HG02870 (cell line): ENCODE measurements at regions not wholly inside any gene's neighbourhood (a gene's known extent, or its start where the extent isn't known, plus 50 kb on each side); places are given as distances from the start of the nearest gene placed in this dataset.

Source experiments
- ATAC-seq: cut with Tn5 transposase; IDR thresholded peaks from one replicate; pipeline ENCODE4 v1.9.1; 2021; ENCODE audit warnings: mild to moderate bottlenecking, moderate library complexity; ENCODE audit not compliant: unreplicated experiment

DNA sequence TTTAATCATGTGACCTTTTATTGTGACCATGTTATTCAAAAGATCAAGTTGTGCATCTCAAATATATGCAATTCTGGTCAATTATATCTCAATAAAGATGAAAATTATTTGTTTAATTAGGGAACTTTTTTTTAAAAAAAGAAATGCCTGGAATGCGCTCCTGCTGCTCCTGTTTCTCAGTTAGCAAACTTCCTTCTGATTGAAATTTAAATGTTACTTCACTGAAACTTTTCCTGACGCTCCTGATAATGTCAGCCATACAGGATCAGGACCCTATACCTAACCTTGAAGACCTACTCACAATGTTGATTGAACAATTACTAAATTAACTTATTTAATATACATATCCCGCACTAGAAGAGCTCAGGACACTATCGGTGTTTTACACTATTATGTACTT lies 190.4 kb downstream of the MACC1 start:
- ATAC-seq, result no peak

DNA sequence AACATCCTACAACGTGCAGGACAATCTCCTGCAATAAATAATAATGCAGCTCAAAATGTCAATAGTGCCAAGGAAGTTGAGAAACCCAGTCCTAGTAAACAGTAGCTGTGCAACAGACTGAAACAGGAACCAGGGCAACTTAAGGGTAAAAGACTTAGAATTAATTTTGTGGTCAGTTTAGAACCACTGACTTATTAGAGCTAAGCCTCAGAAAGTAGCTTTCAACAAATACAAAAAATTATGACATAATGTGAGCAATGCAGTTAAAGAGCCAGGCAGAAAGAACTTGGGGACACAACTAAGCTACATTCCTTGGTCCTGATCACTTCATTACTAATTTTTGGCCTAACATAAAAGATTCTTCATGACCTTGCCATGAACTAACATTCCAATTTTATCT lies 195.4 kb downstream of the MACC1 start:
- peak; percentile 63 for ATAC-seq

DNA sequence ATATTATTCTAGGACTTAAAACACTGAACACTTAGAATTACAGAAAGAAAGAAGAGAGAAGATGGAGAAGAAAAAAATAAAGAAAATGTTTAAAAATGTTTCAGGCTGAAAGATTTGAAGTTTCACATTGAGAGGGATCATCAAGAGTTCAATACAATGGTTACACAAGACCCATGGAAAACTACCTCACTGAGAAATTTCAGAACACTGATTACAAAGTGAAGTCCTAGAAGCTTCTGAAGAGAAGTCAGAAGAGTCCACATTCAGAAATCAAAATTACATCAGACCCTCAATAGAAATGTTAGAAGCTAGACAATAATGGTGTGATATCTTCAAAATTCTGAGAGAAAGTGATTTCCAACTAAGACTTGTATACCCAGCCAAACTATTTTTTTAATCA lies 196.1 kb downstream of the MACC1 start:
- no peak for ATAC-seq

DNA sequence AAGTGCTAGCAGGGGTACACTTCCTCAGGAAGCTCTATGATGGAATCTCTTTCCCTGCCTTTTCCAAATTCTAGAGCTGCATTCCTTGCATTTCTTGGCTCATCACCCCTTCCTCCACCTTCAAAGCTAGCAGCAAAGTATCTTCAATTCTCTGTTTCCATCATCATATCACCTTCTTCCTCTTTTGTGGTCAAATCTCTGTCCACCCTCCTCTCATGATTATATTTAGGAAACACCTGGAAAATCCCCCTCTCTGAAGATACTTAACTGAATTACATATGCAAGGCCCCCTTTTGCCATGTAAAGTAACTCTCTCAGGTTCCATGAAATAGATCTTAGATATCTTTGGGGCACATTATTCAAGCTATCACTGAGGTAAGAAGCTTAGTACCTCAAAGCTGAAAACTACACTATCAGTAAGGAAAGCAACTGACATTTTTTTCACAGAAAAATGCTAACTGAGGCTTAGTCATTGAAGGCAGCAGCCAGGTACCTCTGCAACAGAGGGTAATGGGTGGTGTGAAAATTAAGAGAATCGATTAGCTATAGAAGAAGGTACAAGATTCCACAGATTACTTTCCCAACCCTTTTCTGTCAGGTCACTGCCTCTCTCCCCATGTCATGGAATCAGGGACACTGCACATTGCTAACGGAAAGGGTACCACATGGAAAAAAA lies 197.3 kb downstream of the MACC1 start:
- peak; percentile 81 for ATAC-seq

DNA sequence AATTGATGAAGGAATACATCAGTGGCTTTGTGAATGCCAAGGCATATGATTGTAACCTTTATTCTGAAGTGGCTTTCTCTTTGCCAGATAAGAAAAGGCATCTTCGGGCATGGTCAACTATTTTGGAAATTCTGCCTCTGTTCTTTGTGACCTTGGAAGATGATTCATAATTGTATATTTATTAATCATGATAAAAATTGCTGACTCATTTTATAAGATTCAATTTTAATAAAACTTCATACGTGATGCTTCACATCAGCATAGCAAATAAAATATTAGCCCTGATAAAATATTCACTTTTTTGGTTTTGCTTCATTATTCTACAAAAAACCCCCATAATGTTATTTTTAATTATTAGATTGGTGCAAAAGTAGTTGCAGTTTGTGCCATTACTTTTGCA lies 200.5 kb downstream of the MACC1 start:
- no peak for ATAC-seq

DNA sequence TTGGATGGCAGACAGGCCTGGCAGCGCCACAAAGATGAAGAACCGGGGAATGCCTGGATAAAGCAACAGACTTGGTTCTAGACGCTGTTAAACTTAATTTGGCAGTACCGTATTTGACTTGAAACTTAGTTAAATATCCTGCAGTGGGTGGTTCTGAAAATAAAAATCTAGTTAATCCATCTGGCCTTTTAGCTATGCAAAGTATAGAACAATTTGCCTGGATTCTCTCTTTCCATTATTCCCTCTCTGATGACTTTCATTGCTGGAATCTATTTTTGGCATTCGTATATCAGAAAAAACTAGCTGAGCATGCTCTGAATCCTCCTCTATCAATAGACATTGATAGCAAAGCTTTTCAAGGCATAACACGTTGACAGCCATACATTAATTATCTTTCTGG lies 203.6 kb downstream of the MACC1 start:
- no peak for ATAC-seq

DNA sequence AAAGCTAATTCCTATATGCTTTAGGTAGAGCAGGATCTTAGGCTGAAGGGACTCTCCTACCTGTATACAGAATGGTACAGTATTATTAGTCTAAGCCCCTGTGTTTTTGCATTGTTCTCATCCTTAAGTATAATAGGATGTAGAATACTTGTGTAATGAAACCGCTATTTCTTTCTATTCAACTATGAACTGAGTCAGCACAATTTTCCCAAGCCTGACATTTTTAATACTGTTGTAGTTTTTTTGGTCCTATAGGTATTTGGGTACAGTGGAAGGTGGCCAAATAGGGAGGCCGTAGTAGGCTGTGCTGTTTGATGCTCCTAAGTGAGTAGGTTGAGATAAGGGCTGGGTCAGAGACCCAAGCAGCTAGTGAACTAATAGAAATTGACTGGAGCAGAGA lies 205.1 kb downstream of the MACC1 start:
- ATAC-seq, result no peak

DNA sequence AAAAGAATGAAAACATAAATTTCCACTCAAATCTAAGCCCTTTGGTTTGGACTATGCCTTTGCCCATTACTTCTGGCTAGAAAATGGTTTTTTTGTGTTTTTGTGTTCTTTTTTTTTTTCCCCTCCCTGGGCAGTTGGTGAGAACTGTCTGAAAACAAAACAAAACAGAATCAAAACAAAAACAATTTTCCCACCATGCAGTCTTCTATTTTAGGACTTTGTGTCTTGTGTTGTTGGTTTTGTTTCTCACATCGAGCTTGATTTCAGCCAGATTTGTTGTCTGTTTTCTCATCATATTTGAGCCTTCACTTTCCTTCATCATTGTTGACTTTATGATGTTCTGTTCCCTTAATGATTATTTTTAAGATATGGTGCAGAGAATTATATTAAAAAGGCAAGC lies 206.3 kb downstream of the MACC1 start:
- ATAC-seq, result no peak

DNA sequence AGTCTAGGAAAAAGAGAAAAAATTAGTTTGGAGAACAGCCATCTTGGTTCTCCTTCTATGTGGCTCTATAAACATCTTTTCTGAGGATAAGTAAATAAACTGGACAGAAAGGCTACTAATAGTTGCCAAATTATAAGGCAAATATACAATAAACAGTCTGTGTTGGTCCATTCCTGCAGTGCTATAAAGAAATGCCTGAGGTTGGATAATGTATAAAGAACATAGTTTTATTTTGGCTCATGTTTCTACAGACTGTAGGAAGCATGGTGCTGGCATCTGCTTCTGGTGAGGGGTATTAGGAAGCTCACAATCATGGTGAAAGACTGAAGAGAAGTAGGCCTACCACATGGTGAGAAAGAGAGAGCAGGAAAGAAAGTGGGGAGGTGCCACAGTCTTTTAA lies 209.7 kb downstream of the MACC1 start:
- ATAC-seq, result no peak

DNA sequence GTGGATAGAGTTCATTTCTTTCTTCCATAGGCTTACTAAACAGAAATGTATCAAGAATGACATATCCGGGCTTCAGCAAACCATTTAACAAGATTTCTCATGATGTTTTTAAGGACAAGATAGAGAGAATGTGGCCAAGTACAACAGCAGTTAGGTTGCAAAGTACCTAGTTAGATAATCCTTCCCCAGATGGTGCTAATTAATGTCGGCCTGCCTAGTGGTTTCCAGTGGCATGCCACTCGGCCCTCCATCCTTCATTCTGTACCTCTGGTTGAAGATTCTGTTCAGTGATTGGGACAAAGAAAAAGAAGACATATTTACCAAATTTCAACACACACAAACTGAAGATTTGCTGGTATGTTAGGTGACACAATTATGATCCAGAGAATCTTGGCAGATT lies 212.1 kb downstream of the MACC1 start:
- ATAC-seq, result no peak

DNA sequence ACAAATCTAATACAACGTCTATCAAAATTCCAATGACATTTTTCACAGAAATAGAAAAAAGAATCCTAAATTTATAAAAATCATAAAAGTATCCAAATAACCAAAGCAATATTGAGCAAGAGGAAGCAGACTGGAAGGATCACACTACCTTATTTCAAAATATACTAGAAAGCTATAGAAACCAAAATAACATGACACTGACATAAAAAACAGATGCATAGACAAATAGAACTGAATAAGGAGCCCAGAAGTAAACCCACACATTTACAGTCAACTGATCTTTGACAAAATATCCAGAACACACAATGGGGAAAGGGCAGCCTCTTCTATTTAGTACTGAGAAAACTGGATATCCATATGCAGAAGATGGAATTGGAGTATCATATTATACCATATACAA lies 217.5 kb downstream of the MACC1 start:
- ATAC-seq, result no peak

DNA sequence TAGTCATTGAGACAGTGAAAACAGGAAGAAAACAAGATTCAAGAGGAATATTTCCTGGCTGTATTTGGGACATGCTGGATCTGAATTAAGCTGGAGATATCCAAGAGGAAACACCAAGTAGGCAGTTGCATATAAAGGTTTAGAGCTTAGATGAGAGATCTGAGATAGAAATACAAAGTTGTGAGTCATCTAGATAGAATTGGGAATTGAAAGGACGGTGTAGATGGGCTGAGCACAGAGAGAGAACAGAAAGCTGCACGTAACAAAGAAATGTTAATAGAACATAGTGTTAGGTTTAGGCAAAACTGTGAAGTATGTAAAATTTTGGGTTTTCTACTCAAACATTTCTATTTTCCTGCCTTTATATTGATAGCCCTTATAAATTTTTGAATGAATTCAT lies 218.5 kb upstream of the TMEM196 start:
- no peak for ATAC-seq

DNA sequence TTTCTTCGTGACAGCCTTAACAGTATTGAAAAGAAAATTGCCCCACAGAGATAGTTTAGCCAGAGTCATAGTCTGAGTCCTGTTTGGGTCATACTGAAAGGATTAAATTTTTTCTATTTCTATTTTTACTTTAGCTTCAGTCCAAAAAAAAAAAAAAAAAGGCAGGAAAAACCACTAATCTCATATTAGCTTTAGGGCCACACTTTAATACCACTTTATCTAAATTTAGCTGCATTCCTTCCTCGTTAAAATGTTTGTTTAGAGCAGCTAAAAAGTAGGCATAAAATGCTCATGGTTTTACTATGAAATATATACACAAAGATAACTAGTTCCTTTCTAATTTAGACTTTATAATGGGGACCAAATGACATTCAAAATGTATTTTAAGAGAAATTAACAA lies 216.5 kb upstream of the TMEM196 start:
- no peak for ATAC-seq

DNA sequence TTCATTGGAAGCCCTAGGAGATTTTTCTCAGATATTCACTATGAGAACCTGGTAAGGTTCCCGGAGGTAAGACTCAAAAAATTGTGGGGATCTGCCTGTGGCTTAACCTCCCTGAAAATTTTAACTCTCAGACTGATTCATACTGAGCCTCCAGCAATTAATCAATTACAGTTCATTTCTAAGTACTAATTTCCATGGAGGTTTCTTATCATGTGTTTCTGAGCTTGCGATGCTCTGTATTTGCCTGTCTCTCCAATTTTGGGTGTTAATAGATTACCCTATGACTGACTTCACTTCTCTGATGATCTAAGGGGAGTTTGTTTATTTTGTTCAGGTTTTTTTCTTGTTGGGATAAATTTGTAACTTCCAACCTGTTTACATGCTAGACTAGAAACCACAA lies 215.4 kb upstream of the TMEM196 start:
- no peak for ATAC-seq

DNA sequence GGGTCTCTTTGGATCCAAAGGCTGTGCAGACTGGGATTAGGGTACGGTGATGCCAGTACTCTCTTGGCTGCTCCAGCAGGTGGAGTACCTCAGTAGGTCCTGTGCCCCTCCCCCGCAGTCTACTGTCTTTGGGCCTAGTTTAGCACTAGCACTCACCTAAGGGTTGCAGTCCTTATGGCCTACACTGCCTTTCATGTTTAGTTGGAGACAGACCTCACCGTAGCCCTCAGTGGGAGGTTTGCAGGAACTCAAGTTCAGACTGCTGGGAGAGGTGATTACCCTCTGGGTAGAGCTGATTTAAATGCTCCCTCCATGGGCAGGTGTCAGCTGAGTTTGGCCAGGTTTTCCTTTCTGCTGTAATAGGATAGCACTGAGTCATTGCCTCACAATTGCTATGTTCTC lies 210.8 kb upstream of the TMEM196 start:
- ATAC-seq, result peak; percentile 16

DNA sequence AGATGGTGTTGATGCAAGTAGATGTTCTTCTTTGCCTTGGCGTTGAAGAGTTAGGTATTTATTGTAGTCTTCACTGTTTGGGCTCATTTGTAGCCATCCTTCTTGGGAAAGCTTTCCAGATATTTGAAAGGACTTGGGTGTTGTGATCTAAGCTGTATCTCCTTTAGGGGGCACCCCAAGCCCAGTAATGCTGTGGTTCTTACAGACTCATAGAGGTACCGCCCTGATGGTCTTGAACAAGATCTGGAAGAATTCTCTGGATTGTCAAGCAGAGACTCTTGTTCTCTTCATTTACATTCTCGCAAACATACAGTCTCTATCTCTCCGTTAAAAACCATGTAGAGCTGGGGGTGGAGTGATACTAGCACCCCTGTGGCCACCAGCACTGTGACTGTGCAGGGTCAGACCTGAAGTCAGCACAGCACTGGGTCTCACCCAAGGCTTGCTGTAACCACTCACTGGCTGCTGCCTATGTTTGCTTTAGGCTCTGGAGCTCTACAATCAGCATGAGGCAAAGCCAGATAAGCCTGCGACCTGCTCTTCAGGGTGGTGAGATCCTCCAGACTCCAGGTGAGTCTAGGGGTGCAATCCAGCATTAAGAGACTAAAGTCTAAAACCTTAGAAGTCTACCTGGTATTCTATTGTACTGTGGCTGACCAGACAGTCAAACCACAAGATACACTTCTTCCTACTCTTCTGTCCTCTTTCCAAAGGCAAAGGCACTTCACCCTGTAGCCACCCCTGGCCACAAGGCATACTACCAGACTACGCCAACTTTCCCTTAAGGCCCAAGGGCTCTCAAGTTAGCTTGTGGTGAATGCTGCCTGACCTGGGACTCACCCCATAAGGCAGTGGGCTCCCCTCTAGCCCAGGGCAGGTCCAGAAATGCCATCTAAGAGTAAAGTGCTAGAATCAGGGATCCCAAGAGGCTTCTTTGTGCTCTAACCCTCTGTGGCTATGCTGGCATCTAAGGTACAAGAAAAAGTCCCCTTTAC lies 209.7 kb upstream of the TMEM196 start:
- ATAC-seq, result peak; percentile 66

DNA sequence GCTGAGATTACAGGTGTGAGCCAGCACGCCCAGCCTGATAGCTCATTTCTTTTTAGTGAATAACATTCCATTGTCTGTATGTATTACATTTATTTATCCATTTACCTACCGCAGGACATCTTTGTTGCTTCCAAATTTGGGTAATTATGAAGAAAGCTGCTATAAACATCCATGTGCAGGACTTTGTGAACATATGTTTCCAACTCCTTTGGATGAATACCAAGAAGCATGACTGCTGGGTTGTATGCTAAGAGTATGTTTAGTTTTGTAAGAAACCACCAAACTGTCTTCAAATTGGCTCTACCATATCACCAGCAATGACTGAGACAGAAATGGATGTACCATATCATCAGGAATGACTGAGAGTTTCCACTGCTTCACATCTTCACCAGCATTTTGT lies 200.2 kb upstream of the TMEM196 start:
- no peak for ATAC-seq

DNA sequence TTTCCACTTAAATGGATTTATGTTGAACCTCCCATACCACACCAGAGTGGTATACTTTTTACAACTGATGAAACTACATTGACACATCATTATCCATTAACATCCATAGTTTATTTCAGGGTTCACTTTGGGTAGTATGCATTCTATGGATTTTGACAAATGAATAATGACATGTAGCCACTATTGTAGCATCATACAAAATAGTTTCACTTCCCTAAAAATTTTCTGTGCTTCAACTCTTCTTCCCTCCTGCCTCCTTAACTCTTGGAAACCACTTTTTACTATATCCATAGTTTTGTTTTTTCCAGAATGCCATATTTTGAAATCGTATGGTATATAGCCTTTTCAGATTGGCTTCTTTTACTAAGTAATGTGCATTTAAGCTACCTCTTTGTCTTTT lies 199.5 kb upstream of the TMEM196 start:
- no peak for ATAC-seq

DNA sequence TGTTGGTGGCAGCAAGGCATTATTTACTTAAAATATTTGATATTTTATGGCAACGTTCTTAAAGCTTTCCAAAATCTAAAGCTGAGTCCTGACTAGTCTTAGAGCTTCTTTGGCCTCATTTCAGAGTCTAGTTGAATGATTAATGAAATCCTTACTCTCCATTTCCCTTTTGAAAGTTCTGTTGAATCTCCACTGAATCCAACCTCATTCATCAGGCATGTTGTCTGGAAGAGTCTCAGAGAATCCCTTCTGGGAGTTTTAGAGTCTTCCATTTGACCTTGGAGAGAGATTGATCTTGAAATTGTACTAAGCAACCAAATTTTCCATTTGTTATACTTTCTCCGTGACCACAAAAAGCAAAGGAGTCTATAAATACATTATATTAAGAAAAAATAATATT lies 198.5 kb upstream of the TMEM196 start:
- ATAC-seq, result no peak

DNA sequence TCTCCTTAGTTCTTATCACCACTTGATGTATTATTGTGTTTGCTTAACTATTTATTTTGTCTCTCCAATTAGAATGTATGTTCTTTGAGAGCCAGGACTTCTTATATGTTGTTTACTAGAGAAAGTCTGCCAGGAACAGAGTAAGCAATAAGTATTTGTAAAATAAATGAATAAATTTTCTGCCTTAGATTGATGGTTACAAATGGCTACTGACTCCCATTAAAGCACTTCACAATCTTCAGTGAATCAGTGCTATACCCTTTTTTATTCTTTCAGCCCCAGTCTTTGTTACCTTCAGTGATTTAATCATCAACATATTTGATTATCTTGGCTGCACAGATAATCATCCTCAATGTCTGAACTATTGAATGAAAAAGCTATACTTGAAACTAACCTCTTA lies 197.1 kb upstream of the TMEM196 start:
- no peak for ATAC-seq

DNA sequence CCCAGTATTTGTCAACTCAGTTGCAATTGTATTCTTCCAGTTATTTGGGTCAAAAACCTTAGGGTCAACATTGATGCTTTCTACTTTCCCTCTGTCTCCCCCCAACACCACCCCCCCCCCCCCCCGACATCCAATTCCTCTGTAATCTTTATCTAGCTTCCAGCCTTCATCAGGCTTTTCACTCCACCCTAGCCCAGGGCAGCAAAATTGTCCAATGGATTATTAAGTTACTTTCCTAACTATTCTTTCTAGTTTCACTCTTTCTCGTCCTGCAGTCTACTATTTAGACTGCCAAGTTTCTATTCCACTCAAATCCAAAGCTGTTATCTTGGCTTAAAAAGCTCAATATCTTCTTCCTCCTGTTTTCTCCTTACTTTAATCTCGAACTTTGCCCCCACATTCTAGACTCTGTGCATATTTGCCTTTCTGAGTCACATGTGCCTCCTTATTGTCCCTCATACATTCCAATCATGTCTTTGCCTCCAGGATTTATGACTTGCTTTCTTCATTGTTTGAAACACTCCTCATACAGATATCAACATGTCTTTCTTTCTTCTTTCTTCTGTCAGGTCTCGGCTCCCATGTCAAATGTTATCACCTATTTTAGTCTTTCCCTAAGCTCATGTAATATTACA lies 196.6 kb upstream of the TMEM196 start:
- ATAC-seq, result no peak

DNA sequence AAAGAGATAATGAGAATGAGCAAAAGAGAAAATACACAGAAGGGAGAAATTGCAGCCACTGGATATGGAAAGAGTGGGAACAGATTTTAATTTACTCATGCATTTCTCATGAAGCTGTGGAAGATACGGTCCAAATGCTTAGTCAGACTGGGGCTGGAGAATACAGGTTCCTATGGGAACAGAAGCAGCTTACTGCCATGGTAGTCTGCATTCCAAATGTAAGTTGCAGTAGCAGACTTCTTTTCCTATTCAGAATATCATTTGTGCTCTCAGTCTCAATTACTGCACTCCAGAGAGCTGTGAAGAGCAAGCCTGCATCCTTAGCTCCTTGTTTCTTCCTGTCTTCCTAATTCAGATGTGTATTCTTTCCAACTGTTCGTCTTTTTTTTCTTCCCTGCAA lies 190.8 kb upstream of the TMEM196 start:
- no peak for ATAC-seq
